ENCODE measurements at regions not wholly inside any gene's neighbourhood (a gene's known extent, or its start where the extent isn't known, plus 50 kb on each side); places are given as distances from the start of the nearest gene placed in this dataset.

DNA sequence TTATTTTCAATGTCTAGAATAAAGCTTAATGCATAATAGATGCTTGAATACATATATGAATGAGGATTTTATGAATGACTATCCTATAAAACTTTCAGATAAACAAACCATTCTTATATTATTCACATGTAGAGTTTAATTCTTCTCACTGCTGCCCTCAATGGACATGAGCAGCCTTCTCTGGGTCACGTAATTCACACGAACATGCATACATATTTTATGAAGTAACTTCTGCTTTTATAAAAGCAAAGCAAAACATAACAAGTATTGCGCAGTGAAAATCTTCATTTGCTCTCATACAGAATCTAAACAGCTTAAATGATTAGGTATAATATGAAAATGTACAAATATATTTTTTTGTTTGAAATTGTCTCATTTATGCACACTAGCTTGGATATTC, 116.7 kb downstream of the TMA16 start:
- Histone ChIP-seq H3K36me3 (ENCODE audit: insufficient read depth, low read length) (no peaks in the 10 kb centered on the region), H3K9me3 (ENCODE audit: control insufficient read depth, insufficient read depth, low read length) (no peaks in the 10 kb centered on the region), H3K9ac (ENCODE audit: low read depth, low read length) (no peak overlapping the region), H3K4me1 (ENCODE audit: insufficient read depth, low read length) (no peaks in the 10 kb centered on the region)

DNA sequence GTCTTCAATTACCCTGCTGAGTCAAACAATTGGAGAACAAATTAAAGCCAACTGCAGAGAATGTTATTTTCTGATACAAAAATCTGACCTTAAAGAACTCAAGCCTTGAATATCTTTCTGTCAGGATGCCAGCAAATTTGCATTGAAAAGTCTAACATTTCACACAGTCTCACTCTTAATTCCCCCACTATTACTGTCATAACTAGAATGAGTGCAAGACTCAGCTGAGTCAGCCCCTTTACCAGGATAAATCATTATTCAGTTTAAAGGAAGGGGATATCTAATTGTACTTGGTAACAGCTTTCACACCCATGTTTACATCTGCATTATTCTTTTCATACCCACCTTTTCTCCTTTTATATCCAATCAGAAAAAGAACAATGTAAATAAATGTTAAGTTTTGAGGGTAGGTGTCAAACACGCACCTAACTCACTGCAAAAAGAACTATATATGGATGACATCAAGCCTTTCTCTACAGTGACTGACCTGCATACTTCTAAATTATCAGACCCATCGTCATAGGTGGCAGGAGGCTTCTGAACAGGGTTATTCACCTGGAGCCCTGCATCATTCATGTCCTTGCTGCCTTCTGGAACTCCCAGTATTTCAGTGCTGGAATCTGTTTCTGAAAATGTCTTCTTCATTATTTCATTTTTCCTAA, 117.4 kb downstream of the TMA16 start:
- Histone ChIP-seq H3K4me1 (ENCODE audit: insufficient read depth, low read length) (no peaks in the 10 kb centered on the region), H3K36me3 (ENCODE audit: insufficient read depth, low read length) (no peaks in the 10 kb centered on the region), H3K9ac (ENCODE audit: low read depth, low read length) (no peak overlapping the region), H3K9me3 (ENCODE audit: control insufficient read depth, insufficient read depth, low read length) (no peaks in the 10 kb centered on the region)

DNA sequence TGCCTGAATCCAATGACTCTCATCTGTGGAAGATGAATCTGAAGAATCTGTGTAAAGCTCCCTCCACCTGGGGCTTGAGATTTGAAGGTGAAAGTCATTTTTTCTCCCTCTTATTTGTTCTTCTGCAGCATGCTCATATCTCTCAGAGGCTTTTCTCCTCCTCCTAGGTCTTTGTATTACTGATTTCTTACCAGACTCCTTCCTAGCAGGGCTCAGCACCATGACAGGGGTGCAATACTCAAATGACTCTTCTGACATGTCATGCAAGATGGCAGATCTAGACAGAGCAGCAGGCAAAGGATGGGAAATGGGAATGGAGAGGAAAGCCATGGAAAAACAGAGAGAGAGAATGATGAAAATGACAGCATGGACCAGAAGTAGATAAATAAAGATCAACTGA, 118.3 kb downstream of the TMA16 start:
- no peaks in the 10 kb centered on the region for H3K9me3 ChIP-seq (ENCODE audit: control insufficient read depth, insufficient read depth, low read length)
- no peaks in the 10 kb centered on the region for H3K4me1 ChIP-seq (ENCODE audit: insufficient read depth, low read length)
- no peak overlapping the region for H3K9ac ChIP-seq (ENCODE audit: low read depth, low read length)
- H3K36me3 ChIP-seq (ENCODE audit: insufficient read depth, low read length) = no peaks in the 10 kb centered on the region

DNA sequence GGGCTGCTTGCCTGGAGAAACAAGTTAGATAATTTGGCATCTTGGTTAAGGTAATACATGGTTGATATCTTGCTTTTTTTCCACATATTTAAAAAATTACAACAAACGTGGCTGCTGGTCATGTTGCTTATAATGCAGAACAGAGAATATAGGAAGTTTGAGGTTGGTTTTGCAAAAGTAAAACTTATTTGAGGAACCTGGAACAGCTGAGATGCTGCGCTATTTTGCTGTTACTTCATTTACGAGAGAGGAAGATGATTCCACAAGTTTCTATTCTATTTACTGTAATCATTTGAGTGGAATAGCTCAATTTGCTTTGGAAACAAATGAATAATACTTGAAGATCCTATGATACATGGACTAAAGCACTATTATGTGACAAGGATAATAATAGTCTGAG, 118.9 kb downstream of the TMA16 start:
- Histone ChIP-seq H3K9me3 (ENCODE audit: control insufficient read depth, insufficient read depth, low read length) (no peaks in the 10 kb centered on the region), H3K4me1 (ENCODE audit: insufficient read depth, low read length) (no peaks in the 10 kb centered on the region), H3K9ac (ENCODE audit: low read depth, low read length) (no peak overlapping the region), H3K36me3 (ENCODE audit: insufficient read depth, low read length) (no peaks in the 10 kb centered on the region)

DNA sequence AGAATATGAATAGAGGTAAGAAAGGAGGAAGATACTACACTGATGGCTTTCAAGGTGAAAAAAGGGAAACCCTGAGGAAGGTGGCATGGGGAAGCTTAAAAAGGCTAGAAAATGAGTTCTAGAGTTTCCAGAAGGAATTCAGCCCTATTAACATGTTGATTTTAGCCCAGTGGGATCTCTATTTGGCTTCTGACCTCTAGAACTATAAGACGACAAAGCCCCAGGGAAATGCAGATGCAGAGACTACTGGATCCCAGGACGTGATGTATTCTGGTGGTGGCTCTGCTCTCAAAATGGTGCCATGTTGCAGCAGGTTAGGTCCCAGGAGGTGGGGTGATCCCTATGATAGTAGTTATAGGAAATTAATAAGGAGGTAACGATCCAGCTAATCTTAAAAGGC, 120.4 kb downstream of the TMA16 start:
- H3K9ac ChIP-seq (ENCODE audit: low read depth, low read length) = no peak overlapping the region
- H3K36me3 ChIP-seq (ENCODE audit: insufficient read depth, low read length) = no peaks in the 10 kb centered on the region
- no peaks in the 10 kb centered on the region for H3K9me3 ChIP-seq (ENCODE audit: control insufficient read depth, insufficient read depth, low read length)
- H3K4me1 ChIP-seq (ENCODE audit: insufficient read depth, low read length) = no peaks in the 10 kb centered on the region

DNA sequence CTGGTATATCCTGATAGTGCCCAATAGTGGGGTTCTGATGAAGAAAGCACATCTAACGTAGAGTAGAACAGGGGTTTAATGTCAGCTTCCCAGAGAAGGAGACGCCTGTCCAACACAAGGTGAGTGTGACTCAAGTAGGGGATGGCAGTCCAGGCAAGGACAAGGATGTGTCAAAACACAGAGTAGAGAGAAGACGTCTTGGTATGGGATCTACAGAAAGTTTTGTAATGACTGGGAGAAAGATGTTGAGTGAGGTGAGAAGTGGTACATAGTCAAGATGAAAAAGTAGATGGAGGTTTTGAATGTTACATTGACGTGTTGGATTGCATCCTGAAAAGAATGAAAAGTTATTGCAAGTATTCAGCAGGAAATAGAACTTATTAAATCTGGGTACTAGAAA, 124.4 kb downstream of the TMA16 start:
- Histone ChIP-seq H3K36me3 (ENCODE audit: insufficient read depth, low read length) (no peaks in the 10 kb centered on the region), H3K9me3 (ENCODE audit: control insufficient read depth, insufficient read depth, low read length) (no peaks in the 10 kb centered on the region), H3K9ac (ENCODE audit: low read depth, low read length) (no peak overlapping the region), H3K4me1 (ENCODE audit: insufficient read depth, low read length) (no peaks in the 10 kb centered on the region)

DNA sequence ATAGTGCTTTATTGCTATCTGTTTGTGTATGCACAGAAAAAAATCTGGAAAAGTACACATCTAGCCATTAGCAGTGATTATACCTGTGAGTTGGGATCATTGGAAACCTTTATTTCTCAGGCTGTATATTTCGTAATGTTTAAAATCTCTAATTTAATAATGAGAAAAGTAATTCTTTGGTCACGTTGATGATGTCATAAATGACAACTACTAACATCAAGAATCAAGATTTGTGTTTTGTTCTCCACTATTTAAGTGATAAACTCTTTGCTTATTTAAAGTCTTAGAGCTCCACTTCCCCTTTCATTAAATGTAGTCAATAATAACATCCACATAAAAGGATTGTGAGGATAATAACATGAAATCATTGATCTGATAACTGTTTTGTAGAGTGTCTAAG, 126.2 kb downstream of the TMA16 start:
- Histone ChIP-seq H3K36me3 (ENCODE audit: insufficient read depth, low read length) (no peaks in the 10 kb centered on the region), H3K9ac (ENCODE audit: low read depth, low read length) (no peak overlapping the region), H3K4me1 (ENCODE audit: insufficient read depth, low read length) (no peaks in the 10 kb centered on the region), H3K9me3 (ENCODE audit: control insufficient read depth, insufficient read depth, low read length) (no peaks in the 10 kb centered on the region)

DNA sequence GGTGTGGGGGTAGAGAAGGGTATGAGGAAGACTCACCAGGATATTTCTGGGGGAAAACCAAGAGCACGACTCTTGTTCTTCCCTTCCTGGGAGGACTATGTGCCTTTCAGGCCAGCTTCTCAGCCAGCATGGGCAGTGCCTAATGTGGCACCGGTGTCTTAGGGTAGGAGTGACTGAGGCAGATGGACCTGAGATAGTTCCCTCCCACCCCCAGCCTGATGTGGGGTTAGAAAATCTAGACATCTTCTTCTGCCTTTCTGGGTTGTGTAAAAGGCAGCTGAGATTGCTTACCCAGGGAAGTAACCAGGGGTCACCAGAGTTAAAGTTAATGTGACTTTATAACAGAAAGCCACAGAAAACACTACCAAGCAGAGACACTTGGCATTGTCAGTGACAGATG, 127.3 kb downstream of the TMA16 start:
- Histone ChIP-seq H3K9me3 (ENCODE audit: control insufficient read depth, insufficient read depth, low read length) (no peaks in the 10 kb centered on the region), H3K36me3 (ENCODE audit: insufficient read depth, low read length) (no peaks in the 10 kb centered on the region), H3K9ac (ENCODE audit: low read depth, low read length) (no peak overlapping the region), H3K4me1 (ENCODE audit: insufficient read depth, low read length) (no peaks in the 10 kb centered on the region)

DNA sequence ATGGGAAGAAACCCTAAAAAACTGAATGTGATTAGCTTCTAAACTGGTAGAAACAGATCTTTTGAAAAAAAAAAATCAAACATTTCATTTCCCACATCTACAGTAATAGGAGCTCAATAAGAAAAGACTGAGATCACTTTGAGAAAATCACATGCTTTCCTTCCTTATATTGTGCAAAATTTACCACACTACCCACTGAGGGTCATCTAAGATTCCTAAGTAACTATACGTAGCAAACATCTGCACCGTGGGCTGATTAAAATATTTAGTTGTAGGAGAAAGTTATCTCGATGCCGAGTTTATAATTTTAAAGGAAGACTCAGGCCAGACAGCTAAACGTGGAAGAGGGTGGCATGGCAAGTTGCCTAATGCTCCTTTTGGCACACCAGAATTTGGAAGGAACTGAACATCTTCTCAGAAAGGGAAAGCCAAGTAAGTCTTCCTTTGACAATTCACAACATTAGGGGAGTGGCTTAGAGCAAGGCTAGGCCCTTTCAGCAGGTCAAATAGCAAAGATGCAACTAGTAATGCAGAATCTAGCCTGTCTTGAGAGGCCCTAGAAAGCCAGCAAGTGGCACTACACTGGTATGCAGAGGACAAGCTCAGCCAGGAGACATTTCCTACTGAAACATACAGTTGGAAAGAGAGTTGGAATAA, 128.0 kb downstream of the TMA16 start:
- no peaks in the 10 kb centered on the region for H3K4me1 ChIP-seq (ENCODE audit: insufficient read depth, low read length)
- H3K36me3 ChIP-seq (ENCODE audit: insufficient read depth, low read length) = no peaks in the 10 kb centered on the region
- H3K9ac ChIP-seq (ENCODE audit: low read depth, low read length) = no peak overlapping the region
- H3K9me3 ChIP-seq (ENCODE audit: control insufficient read depth, insufficient read depth, low read length) = no peaks in the 10 kb centered on the region

DNA sequence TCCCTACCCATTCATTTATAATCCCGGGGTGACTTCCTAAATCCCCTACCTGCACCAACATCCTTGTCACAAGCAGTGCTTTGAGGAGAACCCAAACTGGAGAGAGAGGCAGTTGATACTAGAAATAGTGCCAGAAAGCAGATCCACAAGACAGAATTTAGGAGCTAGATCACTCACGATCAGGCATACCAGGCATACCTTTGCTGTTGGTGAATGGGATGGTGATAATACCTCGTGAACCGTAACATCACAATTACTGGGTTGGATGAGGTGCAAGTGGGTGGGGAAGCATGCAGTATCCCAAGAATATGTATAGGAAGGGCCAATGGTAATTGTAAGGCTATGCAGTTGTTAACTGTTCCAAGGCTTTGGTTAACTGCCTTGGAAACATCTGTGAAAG, 129.3 kb downstream of the TMA16 start:
- Histone ChIP-seq H3K4me1 (ENCODE audit: insufficient read depth, low read length) (no peaks in the 10 kb centered on the region), H3K9me3 (ENCODE audit: control insufficient read depth, insufficient read depth, low read length) (no peaks in the 10 kb centered on the region), H3K36me3 (ENCODE audit: insufficient read depth, low read length) (no peaks in the 10 kb centered on the region), H3K9ac (ENCODE audit: low read depth, low read length) (no peak overlapping the region)

DNA sequence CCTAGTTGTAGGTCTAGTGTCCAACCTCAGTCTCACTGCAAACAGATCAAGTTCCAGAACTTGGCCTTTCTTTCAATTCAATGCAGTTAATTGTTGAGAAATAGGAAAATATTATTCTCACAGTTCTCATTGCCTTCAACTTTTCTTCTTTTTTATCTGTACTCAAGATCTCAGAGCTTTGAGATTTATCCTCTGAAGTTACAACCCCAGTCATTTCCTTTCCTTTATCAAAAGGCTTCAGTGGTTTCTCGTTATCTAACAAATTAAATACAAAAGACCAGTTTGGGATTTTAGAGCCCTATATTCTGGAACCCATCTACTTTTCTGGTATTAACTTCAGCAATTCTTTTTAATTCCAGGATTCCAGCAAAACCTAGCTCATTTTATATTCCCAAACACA, 130.2 kb downstream of the TMA16 start:
- H3K9ac ChIP-seq (ENCODE audit: low read depth, low read length) = no peak overlapping the region
- no peaks in the 10 kb centered on the region for H3K9me3 ChIP-seq (ENCODE audit: control insufficient read depth, insufficient read depth, low read length)
- H3K36me3 ChIP-seq (ENCODE audit: insufficient read depth, low read length) = no peaks in the 10 kb centered on the region

DNA sequence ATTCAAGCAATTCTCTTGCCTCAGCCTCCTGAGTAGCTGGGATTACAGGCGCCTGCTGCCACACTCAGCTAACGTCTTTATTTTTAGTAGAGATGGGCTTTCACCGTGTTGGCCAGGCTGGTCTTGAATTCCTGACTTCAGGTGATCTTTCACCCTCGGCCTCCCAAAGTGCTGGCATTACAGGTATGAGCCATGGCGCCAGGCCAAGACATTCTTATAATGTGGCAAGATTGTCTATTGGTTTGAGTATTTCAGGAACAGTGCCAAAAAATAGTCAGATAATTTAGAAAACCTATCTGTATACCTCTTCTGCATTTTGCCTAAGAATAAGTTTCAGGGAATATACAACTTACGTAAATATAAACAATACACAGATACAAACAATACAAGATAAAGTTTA, 136.8 kb downstream of the TMA16 start:
- no peaks in the 10 kb centered on the region for H3K9me3 ChIP-seq (ENCODE audit: control insufficient read depth, insufficient read depth, low read length)
- no peak overlapping the region for H3K9ac ChIP-seq (ENCODE audit: low read depth, low read length)
- H3K36me3 ChIP-seq (ENCODE audit: insufficient read depth, low read length) = no peaks in the 10 kb centered on the region
- no peaks in the 10 kb centered on the region for H3K4me1 ChIP-seq (ENCODE audit: insufficient read depth, low read length)

More for the DNA sequence above, 130.2 kb downstream of the TMA16 start:
- no peaks in the 10 kb centered on the region for H3K4me1 ChIP-seq (ENCODE audit: insufficient read depth, low read length)

DNA sequence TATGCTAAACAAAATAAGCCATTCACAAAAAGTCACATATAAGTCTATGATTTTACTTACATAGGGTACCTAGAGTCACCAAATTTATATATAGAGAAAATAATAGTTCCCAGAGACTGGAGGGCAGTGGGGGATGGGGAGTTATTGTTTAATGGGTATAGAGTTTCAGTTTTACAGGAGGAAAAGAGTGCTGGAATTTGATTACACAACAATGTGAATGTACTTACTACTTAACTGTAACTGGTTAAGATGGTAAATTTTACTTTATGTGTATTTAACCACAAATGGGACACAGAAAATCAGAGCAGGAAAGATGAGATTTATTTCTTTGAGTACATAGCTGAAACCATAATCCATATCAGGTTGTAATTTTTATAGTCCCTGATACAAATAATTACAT, 144.4 kb downstream of the TMA16 start:
- no peaks in the 10 kb centered on the region for H3K9me3 ChIP-seq (ENCODE audit: control insufficient read depth, insufficient read depth, low read length)
- no peaks in the 10 kb centered on the region for H3K4me1 ChIP-seq (ENCODE audit: insufficient read depth, low read length)
- no peak overlapping the region for H3K9ac ChIP-seq (ENCODE audit: low read depth, low read length)
- no peaks in the 10 kb centered on the region for H3K36me3 ChIP-seq (ENCODE audit: insufficient read depth, low read length)

DNA sequence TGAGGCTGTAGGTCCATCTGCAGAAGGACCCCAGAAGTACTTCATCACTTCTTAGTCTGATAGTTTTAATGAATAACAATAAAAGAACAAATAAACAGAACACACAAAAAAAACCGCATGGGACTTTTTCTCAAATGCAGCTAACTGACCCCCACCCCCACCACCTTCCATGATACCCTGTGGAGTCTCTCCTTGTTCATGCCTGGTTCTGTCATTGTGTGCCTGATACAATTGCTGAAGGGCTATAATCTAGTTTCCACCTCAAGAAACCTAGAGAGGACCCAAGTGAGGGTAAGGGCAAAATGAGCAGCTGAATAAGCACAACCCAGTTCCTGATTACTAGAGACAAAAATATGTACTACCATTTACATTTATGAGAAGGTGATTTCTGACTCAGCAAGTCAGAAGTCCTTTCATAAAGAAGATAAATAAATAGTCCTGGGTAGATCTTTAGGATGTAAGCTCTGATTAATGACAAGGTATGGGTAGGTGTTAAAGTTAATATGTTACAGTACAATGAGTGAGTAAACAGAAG, 155.1 kb downstream of the TMA16 start:
- Histone ChIP-seq H3K4me1 (ENCODE audit: insufficient read depth, low read length) (no peaks in the 10 kb centered on the region), H3K9me3 (ENCODE audit: control insufficient read depth, insufficient read depth, low read length) (peaks cover 8% of the 10 kb centered on the region; the same call in 1 of the 2 replicates), H3K9ac (ENCODE audit: low read depth, low read length) (no peak overlapping the region), H3K36me3 (ENCODE audit: insufficient read depth, low read length) (no peaks in the 10 kb centered on the region)

DNA sequence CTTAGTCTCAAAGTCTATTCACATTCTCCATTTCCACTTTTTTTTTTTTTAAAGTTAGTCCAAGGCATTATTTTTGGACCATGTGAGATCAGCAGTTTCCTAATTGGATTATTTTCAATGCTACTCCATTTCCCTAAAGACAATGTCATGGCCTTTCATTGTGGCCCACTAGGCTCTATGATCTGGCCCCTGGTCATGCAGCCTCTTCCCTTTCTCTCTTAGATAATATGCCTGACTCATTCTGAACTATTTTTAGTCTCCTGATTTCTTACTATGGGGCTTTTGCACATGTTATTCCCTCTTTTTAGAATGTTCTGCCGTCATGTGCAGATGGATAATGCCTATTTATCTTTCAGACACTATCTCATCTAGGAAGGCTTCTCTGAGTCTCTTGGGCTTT, 157.3 kb downstream of the TMA16 start:
- no peaks in the 10 kb centered on the region for H3K36me3 ChIP-seq (ENCODE audit: insufficient read depth, low read length)
- H3K9ac ChIP-seq (ENCODE audit: low read depth, low read length) = no peak overlapping the region
- no peaks in the 10 kb centered on the region for H3K4me1 ChIP-seq (ENCODE audit: insufficient read depth, low read length)
- H3K9me3 ChIP-seq (ENCODE audit: control insufficient read depth, insufficient read depth, low read length) = no peaks in the 10 kb centered on the region

All from ES-I3 (cell line).